ENCODE measurements at regions not wholly inside any gene's neighbourhood (a gene's known extent, or its start where the extent isn't known, plus 50 kb on each side); places are given as distances from the start of the nearest gene placed in this dataset.

GRCh38 chr11:116532066-116532465 lies 240.7 kb downstream of the BUD13 start:
- TF ChIP-seq, protein P1, sequence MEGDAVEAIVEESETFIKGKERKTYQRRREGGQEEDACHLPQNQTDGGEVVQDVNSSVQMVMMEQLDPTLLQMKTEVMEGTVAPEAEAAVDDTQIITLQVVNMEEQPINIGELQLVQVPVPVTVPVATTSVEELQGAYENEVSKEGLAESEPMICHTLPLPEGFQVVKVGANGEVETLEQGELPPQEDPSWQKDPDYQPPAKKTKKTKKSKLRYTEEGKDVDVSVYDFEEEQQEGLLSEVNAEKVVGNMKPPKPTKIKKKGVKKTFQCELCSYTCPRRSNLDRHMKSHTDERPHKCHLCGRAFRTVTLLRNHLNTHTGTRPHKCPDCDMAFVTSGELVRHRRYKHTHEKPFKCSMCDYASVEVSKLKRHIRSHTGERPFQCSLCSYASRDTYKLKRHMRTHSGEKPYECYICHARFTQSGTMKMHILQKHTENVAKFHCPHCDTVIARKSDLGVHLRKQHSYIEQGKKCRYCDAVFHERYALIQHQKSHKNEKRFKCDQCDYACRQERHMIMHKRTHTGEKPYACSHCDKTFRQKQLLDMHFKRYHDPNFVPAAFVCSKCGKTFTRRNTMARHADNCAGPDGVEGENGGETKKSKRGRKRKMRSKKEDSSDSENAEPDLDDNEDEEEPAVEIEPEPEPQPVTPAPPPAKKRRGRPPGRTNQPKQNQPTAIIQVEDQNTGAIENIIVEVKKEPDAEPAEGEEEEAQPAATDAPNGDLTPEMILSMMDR (IDR thresholded peaks at IDR 0.05 in 4 of 5, conservative IDR thresholded peaks at IDR 0.05 in 1 of 5): no peak
- no peak for TF ChIP-seq POLR2A (IDR thresholded peaks at IDR 0.05)

All from gastrocnemius medialis (tissue), 4 donors.